Stomach smooth muscle (tissue), 2 donors: ENCODE measurements at regions not wholly inside any gene's neighbourhood (a gene's known extent, or its start where the extent isn't known, plus 50 kb on each side); places are given as distances from the start of the nearest gene placed in this dataset.

Experiments
- H3K27ac ChIP-seq: one replicate; pipeline ENCODE4 v1.7.0; 2013; ENCODE audit warnings: mild to moderate bottlenecking, low read length, inconsistent platforms
- H3K27me3 ChIP-seq, 2 donors: one replicate each; pipeline ENCODE4 v1.7.0; 2013; ENCODE audit warnings: low read length in 2 of 2; ENCODE audit not compliant: insufficient read depth in 2 of 2, control insufficient read depth in 1 of 2
- H3K36me3 ChIP-seq, 2 donors: one replicate each; pipeline ENCODE4 v1.7.0; 2013; ENCODE audit warnings: low read length in 2 of 2; ENCODE audit not compliant: control insufficient read depth in 2 of 2, insufficient read depth in 2 of 2
- H3K4me1 ChIP-seq: one replicate; pipeline ENCODE4 v1.7.0; 2013; ENCODE audit warnings: low read length; ENCODE audit not compliant: control insufficient read depth, insufficient read depth
- H3K4me3 ChIP-seq, 2 donors: one replicate each; pipeline ENCODE4 v1.7.0; 2013; ENCODE audit warnings: low read length in 2 of 2
- H3K9ac ChIP-seq, 2 donors: one replicate each; pipeline ENCODE4 v1.7.0; 2013; ENCODE audit warnings: low read length in 2 of 2, mild to moderate bottlenecking in 1 of 2
- H3K9me3 ChIP-seq, 2 donors: one replicate each; pipeline ENCODE4 v1.7.0; 2013; ENCODE audit warnings: low read length in 2 of 2; ENCODE audit not compliant: control insufficient read depth in 2 of 2
- donor health status: healthy.
- donor health status: Pancreatic carcinoma.

- H3K4me3 ChIP-seq = no peak overlapping the region
- H3K36me3 ChIP-seq = no peaks in the 10 kb centered on the region
- H3K4me1 ChIP-seq = no peaks in the 10 kb centered on the region
- H3K9me3 ChIP-seq = no peaks in the 10 kb centered on the region
- no peak overlapping the region for H3K9ac ChIP-seq
- H3K27ac ChIP-seq = no peak overlapping the region
- H3K27me3 ChIP-seq = no peaks in the 10 kb centered on the region
Observed at GRCh38 chr4:111269439-111269838, 646.6 kb upstream of the PITX2 start.

- no peak overlapping the region for H3K27ac ChIP-seq
- no peak overlapping the region for H3K4me3 ChIP-seq
- H3K9me3 ChIP-seq = no peaks in the 10 kb centered on the region
- no peaks in the 10 kb centered on the region for H3K27me3 ChIP-seq
- no peaks in the 10 kb centered on the region for H3K4me1 ChIP-seq
- no peak overlapping the region for H3K9ac ChIP-seq
- H3K36me3 ChIP-seq = no peaks in the 10 kb centered on the region
Observed at GRCh38 chr4:111274060-111274459, 651.2 kb upstream of the PITX2 start.

- Histone ChIP-seq H3K27ac (no peak overlapping the region), H3K4me1 (no peaks in the 10 kb centered on the region), H3K4me3 (no peak overlapping the region), H3K27me3 (no peaks in the 10 kb centered on the region), H3K9me3 (no peaks in the 10 kb centered on the region), H3K9ac (no peak overlapping the region), H3K36me3 (no peaks in the 10 kb centered on the region)
Observed at GRCh38 chr4:111274486-111274885, 651.6 kb upstream of the PITX2 start.

GRCh38 chr4:111281219-111281618, 658.3 kb upstream of the PITX2 start:
- Histone ChIP-seq H3K9ac (no peak overlapping the region), H3K27me3 (no peaks in the 10 kb centered on the region), H3K27ac (no peak overlapping the region), H3K9me3 (no peaks in the 10 kb centered on the region), H3K4me1 (no peaks in the 10 kb centered on the region), H3K36me3 (no peaks in the 10 kb centered on the region), H3K4me3 (no peak overlapping the region)

DNA sequence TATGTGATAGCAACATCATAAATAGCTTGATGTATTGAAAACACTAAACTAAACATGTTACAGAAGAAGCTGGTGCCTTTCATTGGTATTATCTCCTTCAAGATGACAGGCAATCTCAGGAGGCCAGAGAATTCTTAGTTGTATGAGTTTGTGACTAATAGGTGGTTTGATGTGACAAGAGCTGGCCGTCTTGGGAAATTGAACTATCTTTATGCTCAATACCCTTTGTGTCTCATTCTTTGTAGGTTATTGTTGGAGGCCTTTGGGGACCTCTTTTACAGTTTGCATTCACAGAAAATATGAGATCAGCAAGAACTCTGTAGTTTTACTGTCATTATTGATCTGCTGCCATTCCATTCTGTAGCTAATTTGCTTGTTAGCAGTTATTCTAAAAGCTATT, 659.2 kb upstream of the PITX2 start:
- Histone ChIP-seq H3K9ac (no peak overlapping the region), H3K4me3 (no peak overlapping the region), H3K36me3 (no peaks in the 10 kb centered on the region), H3K4me1 (no peaks in the 10 kb centered on the region), H3K27me3 (no peaks in the 10 kb centered on the region), H3K9me3 (no peaks in the 10 kb centered on the region), H3K27ac (no peak overlapping the region)

- H3K4me3 ChIP-seq = no peak overlapping the region
- no peak overlapping the region for H3K27ac ChIP-seq
- no peaks in the 10 kb centered on the region for H3K4me1 ChIP-seq
- H3K9me3 ChIP-seq = no peaks in the 10 kb centered on the region
- H3K9ac ChIP-seq = no peak overlapping the region
- no peaks in the 10 kb centered on the region for H3K27me3 ChIP-seq
- no peaks in the 10 kb centered on the region for H3K36me3 ChIP-seq
Observed at GRCh38 chr4:111283066-111283677, 660.3 kb upstream of the PITX2 start.

DNA sequence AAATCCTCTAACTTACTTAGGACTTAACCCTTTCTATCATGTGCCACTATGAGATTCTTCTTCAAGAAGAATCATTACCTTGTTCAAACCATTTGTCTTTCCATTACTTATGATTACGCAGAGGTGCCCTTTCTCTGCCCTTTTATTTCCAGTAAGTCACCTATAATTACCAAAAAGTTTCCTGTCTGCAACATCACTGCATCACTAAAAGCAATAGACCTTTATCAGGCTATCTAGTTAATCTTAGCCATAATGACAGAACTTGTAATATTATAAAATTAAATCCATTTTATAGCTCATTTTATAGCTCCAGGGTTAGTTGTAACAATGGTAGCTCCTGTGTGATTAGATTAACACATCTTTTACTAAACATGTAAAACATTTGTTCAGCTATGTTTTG, 673.6 kb upstream of the PITX2 start:
- H3K4me1 ChIP-seq = no peaks in the 10 kb centered on the region
- no peak overlapping the region for H3K9ac ChIP-seq
- H3K4me3 ChIP-seq = no peak overlapping the region
- no peaks in the 10 kb centered on the region for H3K9me3 ChIP-seq
- no peak overlapping the region for H3K27ac ChIP-seq
- no peaks in the 10 kb centered on the region for H3K36me3 ChIP-seq
- H3K27me3 ChIP-seq = no peaks in the 10 kb centered on the region

DNA sequence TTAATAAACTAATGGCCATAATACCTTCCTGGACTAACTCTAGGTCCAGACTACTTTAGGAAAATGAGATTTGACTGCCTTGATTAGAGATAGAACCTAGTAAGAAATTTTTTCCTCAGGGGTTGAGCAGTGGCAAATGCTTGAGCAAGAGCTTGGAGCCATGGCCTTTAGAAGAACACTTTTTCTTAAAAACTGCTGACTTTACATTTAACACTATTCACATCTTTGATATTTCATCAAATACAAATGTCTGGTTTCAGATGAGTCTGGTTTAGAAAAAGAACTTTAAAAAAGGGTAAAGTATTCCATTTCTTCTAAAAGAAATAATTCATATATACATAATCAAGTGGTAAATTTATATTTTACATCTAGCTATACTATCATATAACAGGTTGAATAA, 680.9 kb upstream of the PITX2 start:
- Histone ChIP-seq H3K4me1 (no peaks in the 10 kb centered on the region), H3K9ac (no peak overlapping the region)

GRCh38 chr4:111323496-111323895, 700.6 kb upstream of the PITX2 start:
- Histone ChIP-seq H3K27ac (no peak overlapping the region), H3K4me1 (no peaks in the 10 kb centered on the region), H3K36me3 (no peaks in the 10 kb centered on the region), H3K27me3 (no peaks in the 10 kb centered on the region), H3K4me3 (no peak overlapping the region), H3K9me3 (no peaks in the 10 kb centered on the region), H3K9ac (no peak overlapping the region)

More for the DNA sequence above, 680.9 kb upstream of the PITX2 start:
- Histone ChIP-seq H3K27me3 (no peaks in the 10 kb centered on the region), H3K9me3 (no peaks in the 10 kb centered on the region), H3K4me3 (no peak overlapping the region), H3K36me3 (no peaks in the 10 kb centered on the region), H3K27ac (no peak overlapping the region)

GRCh38 chr4:111323916-111324315, 701.0 kb upstream of the PITX2 start:
- H3K9ac ChIP-seq = no peak overlapping the region
- H3K27me3 ChIP-seq = no peaks in the 10 kb centered on the region
- no peak overlapping the region for H3K4me3 ChIP-seq
- H3K36me3 ChIP-seq = no peaks in the 10 kb centered on the region
- no peak overlapping the region for H3K27ac ChIP-seq
- no peaks in the 10 kb centered on the region for H3K9me3 ChIP-seq
- no peaks in the 10 kb centered on the region for H3K4me1 ChIP-seq

- H3K36me3 ChIP-seq = no peaks in the 10 kb centered on the region
- H3K27ac ChIP-seq = no peak overlapping the region
- no peaks in the 10 kb centered on the region for H3K9me3 ChIP-seq
- no peak overlapping the region for H3K4me3 ChIP-seq
- no peak overlapping the region for H3K9ac ChIP-seq
- no peaks in the 10 kb centered on the region for H3K4me1 ChIP-seq
- no peaks in the 10 kb centered on the region for H3K27me3 ChIP-seq
Observed at GRCh38 chr4:111326450-111326849, 703.6 kb upstream of the PITX2 start.
